Hematopoietic multipotent progenitor cell treated with erythropoietin and hydrocortisone succinate and interleukin-3 and kit ligand, for 8 days (in vitro differentiated cells): ENCODE measurements at regions not wholly inside any gene's neighbourhood (a gene's known extent, or its start where the extent isn't known, plus 50 kb on each side); places are given as distances from the start of the nearest gene placed in this dataset.
A peak's percentile ranks its signal among the peaks of the same experiment; 100 is the strongest.
"Not testable (repeated sequence)": the region's sequence is repeated elsewhere in the genome, so short reads cannot be mapped to it uniquely, and the experiment has no call there.

Experiments
- DNase-seq: peaks from one replicate; pipeline ENCODE4 v3.0.0-alpha.2; 2015

DNA sequence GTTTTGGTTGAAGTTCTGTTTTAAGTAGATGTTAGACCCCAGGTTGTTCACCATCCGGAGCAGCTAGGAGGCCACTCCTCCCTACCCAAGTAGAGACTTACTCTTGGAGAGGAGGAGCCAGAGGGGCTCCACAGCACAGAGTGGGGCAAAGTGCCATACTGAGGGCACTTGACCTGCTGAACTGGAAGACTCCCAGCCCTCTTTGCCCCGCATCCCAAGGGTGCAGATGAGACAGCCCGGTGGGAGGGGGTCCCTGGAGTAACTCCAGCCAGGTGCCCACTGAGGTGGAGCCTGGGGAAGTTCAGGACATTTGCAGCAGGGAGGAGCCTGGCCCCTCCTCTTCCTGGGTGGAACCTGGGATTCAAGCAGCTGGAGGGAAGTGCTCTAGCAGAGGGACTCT lies 102.1 kb upstream of the GPR6 start:
- DNase-seq, result no peak

GRCh38 chr6:109877028-109878004 lies 100.8 kb upstream of the GPR6 start:
- no peak for DNase-seq

DNA sequence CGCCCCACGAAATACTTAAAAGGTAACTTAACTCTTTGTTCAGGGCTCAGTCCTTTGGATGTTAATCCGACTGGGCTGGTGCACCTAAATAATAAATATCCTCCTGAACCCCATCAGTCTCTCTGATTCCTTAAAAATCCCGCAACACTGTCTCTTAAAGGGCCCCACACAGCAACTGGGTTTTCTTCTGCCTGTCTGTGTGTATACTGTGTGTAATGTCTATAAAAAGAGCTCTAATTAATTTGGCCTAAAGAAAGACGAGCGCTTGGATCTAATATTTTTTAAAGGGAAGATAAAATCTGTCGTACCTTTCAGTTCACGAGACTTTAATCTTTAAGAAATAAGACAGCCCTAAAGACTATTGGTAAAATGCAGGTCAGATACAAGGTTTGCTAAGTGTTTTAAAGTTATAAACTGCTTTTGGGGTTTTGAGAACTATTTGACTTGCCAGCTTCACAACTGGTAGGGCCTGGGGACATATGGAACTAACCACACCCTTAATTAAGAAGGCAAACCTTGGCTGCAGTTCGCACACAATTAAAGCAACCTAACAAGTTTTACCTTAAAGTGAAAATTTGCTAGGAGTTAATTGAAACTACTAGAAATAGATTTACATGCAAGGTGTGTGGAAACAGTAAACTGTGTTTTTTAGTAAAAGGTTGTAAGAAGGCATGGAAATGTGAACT lies 100.0 kb upstream of the GPR6 start:
- DNase-seq, result not testable (repeated sequence)

DNA sequence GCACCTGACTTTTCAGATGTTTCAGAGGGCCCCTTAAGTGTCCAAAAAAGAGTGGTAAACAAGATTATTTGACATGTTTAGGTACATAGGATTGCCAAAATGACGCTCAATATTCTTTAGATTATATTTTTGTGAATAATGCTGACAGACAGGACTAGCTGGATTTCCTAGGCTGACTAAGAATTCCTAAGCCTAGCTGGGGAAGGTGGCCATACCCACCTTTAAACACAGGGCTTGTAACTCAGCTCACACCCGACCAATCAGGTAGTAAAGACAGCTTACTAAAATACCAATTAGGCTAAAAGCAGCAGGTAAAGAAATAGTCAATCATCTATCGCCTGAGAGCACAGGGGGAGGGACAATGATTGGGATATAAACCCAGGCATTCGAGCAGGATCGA lies 99.0 kb upstream of the GPR6 start:
- DNase-seq, result not testable (repeated sequence)

DNA sequence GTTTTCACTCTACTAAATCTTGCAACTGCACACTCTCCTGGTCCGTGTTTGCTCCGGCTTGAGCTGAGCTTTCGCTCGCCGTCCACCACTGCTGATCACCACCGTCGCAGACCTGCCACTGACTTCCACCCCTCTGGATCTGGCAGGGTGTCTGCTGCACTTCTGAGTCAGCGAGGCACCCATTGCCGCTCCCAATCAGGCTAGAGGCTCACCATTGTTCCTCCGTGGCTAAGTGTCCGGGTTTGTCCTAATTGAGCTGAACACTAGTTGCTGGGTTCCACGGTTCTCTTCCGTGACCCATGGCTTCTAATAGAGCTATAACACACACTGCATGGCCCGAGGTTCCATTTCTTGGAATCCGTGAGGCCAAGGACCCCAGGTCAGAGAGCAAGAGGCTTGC lies 98.6 kb upstream of the GPR6 start:
- DNase-seq, result no peak

- not testable (repeated sequence) for DNase-seq
Measured at GRCh38 chr6:109881069-109881468, 97.0 kb upstream of the GPR6 start.

- DNase-seq, result not testable (repeated sequence)
Measured at GRCh38 chr6:109881953-109882490, 96.1 kb upstream of the GPR6 start.

DNA sequence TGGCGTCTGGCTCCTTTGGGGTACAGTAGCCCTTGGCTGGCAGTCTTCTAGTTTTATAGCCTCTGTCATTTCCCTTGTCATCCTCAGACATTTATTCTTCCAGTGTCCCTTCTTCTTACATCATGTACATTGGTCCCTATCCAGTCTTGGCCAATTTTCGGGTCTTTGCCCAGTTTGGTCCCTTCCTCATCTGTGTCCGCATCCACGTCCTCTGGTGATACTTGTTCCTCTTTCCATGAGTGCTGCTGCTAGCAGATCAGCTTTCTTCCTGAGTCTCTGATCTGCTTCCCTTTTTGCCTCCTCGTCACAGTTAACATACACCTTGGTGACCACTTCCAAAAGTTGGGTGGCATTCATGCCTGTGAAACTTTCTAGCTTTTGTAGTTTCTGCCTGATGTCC lies 86.2 kb upstream of the GPR6 start:
- no peak for DNase-seq

DNA sequence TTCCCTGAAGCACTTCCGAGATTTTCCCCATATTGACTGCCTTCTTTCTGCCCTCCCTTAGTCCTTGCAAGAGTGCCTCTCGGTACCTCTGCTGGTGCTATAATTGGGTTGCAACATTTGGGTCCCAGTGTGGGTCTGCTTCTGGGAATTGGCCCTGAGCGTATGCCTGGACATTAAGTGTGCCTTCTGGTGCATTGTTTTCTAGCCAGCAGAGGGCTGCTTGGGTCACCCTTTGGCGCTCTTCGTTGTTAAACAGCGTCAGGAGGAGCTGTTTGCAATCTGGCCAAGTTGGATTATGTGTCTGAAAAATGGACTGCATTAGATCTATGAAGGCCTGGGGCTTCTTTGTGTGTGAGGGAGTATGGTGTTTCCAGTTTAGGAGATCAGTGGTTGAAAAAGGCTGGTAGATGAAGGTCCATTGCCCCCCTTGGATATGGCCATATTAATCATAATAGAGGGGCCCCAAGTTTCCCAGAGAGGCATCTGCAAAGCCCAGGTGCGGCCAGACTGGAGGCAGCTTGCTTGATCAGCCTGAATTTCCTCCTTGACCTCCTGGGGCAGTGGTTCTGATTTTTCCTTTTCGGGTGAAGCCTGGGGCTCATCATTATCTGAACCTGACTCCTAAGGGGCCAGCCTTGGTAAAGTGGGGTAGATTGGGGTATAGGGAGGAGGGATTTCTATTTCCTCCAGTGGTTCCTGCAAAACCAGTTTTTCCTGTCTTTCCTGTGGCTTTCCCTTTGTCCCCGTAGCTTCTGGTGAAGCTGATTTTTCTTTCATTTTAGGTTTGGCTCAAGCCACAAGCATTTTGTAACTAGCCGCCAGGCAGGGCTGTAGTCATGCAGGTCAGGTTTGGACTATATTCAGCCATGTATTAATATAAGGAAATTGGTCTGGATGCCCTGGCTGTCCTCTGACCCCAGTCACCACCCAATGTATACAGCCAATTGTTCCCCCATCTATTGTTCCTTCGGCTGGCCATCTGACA lies 85.4 kb upstream of the GPR6 start:
- no peak for DNase-seq

GRCh38 chr6:109893606-109894005 lies 84.5 kb upstream of the GPR6 start:
- DNase-seq, result no peak

GRCh38 chr6:109894181-109894580 lies 83.9 kb upstream of the GPR6 start:
- DNase-seq, result no peak

- no peak for DNase-seq
Measured at GRCh38 chr6:109896341-109896740, 81.8 kb upstream of the GPR6 start.

- no peak for DNase-seq
Measured at GRCh38 chr6:109897025-109897424, 81.1 kb upstream of the GPR6 start.

- DNase-seq, result no peak
Measured at GRCh38 chr6:109897561-109898080, 80.5 kb upstream of the GPR6 start.

GRCh38 chr6:109901976-109902375 lies 76.1 kb upstream of the GPR6 start:
- DNase-seq, result no peak

DNA sequence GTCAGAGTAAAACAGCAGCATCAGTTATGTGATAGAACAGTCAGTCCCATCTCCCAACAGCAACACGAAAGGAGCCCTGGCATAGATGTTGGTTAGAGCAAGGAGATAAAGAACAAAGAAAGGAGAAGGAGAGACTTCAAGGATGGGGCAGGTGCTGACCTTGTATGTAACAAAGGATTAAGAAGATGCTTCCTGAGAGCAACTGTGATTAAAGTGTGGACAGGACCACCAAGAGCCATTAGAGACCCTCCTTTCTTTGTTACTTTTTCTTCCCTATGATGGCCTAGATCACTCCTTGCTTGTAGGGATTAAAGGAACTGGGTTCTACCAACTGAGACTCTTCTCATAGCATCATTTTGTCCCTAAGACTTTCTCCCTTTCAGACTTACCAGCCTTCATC lies 75.2 kb upstream of the GPR6 start:
- DNase-seq, result no peak

- DNase-seq, result no peak
Measured at GRCh38 chr6:109910571-109910970, 67.5 kb upstream of the GPR6 start.

- DNase-seq, result peak; percentile 59
Measured at GRCh38 chr6:109912118-109912517, 66.0 kb upstream of the GPR6 start.

DNA sequence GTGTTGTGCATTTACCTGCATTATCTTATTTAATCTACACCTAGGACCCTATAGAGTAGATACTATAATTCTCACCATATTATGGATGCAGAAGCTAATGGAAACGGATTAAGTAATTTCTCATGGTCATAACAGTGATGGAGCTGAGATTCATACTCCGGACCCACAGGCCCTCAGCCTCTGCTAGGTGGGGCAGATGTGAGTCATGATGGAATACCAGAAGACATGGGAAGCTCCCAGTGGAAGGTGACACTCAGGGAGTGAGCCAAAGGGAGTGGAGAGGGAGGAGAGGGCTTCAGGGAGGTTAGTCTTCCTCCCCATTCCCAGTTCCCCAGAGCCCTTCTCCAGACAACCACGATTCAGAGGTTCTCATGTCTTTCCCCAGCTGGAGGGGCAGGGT lies 65.2 kb upstream of the GPR6 start:
- no peak for DNase-seq

- DNase-seq, result not testable (repeated sequence)
Measured at GRCh38 chr6:109915748-109916147, 62.4 kb upstream of the GPR6 start.

DNA sequence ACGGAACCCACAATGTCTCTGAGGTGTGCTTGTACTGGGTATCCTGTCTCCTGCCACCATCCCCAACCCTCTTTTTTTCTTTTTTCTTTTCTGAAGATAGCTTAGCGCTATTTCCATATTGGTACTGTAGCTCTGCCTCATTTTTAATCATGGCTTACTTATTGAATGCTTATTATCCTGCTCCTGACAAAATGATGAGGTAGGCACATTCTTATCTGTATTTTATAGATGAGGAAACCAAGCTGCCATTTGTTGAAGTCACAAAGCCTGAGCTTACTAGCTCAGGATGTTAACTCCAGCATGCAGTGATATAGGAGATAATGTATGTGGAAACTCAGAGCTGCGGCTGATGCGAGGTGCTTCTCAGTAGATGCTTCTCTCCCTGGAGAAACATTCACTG lies 61.4 kb upstream of the GPR6 start:
- DNase-seq, result no peak

GRCh38 chr6:109918227-109918626 lies 59.9 kb upstream of the GPR6 start:
- no peak for DNase-seq
